ENCODE measurements at regions not wholly inside any gene's neighbourhood (a gene's known extent, or its start where the extent isn't known, plus 50 kb on each side); places are given as distances from the start of the nearest gene placed in this dataset.

- Mint-ChIP-seq H3K27me3 (no peaks in the 10 kb centered on the region), H3K4me1 (ENCODE audit: low read depth) (no peaks in the 10 kb centered on the region), H3K36me3 (ENCODE audit: insufficient read depth) (no peaks in the 10 kb centered on the region), H3K4me3 (ENCODE audit: low read depth) (no peak overlapping the region), H3K27ac (no peak overlapping the region), H3K9me3 (ENCODE audit: low read depth) (no peaks in the 10 kb centered on the region)
- DNase-seq (ENCODE audit: low spot score, unreplicated experiment): no peak
- TF ChIP-seq, protein P1, sequence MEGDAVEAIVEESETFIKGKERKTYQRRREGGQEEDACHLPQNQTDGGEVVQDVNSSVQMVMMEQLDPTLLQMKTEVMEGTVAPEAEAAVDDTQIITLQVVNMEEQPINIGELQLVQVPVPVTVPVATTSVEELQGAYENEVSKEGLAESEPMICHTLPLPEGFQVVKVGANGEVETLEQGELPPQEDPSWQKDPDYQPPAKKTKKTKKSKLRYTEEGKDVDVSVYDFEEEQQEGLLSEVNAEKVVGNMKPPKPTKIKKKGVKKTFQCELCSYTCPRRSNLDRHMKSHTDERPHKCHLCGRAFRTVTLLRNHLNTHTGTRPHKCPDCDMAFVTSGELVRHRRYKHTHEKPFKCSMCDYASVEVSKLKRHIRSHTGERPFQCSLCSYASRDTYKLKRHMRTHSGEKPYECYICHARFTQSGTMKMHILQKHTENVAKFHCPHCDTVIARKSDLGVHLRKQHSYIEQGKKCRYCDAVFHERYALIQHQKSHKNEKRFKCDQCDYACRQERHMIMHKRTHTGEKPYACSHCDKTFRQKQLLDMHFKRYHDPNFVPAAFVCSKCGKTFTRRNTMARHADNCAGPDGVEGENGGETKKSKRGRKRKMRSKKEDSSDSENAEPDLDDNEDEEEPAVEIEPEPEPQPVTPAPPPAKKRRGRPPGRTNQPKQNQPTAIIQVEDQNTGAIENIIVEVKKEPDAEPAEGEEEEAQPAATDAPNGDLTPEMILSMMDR (IDR thresholded peaks at IDR 0.05; ENCODE audit: unreplicated experiment): no peak
Observed at GRCh38 chr1:106969731-106970130, 86.7 kb upstream of the PRMT6 start.

- H3K27me3 Mint-ChIP-seq: no peaks in the 10 kb centered on the region
- H3K4me1 Mint-ChIP-seq (ENCODE audit: low read depth): no peaks in the 10 kb centered on the region
- no peak overlapping the region for H3K4me3 Mint-ChIP-seq (ENCODE audit: low read depth)
- no peak for DNase-seq (ENCODE audit: low spot score, unreplicated experiment)
- no peak overlapping the region for H3K27ac Mint-ChIP-seq
- TF ChIP-seq, protein P1 (IDR thresholded peaks at IDR 0.05; ENCODE audit: unreplicated experiment): no peak
- no peaks in the 10 kb centered on the region for H3K36me3 Mint-ChIP-seq (ENCODE audit: insufficient read depth)
- H3K9me3 Mint-ChIP-seq (ENCODE audit: low read depth): no peaks in the 10 kb centered on the region
Observed at GRCh38 chr1:106972074-106972473, 84.4 kb upstream of the PRMT6 start.

DNA sequence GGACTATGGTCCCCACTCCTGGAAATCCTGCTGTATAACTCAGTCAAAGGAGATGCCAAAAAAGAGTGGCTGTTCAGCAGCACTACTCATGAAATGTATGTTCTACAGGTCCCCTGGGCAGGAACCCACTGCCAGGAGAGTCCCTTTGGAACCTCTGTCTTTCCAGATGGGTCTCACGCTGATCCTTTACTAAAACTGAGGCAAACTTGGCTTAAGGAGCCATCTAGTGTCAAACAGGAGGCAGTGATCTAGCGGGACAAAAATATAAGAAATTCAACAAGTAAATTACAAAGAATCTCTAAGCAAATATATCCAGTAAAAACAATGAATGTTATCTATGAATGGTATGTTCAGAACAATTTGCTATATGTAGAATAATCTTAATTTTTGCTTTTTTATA lies 80.5 kb upstream of the PRMT6 start:
- TF ChIP-seq, protein P1 (IDR thresholded peaks at IDR 0.05; ENCODE audit: unreplicated experiment): peak; percentile 29
- H3K4me3 Mint-ChIP-seq (ENCODE audit: low read depth): no peak overlapping the region
- H3K9me3 Mint-ChIP-seq (ENCODE audit: low read depth): no peaks in the 10 kb centered on the region
- DNase-seq (ENCODE audit: low spot score, unreplicated experiment): no peak
- no peaks in the 10 kb centered on the region for H3K27me3 Mint-ChIP-seq
- H3K4me1 Mint-ChIP-seq (ENCODE audit: low read depth): no peaks in the 10 kb centered on the region
- H3K36me3 Mint-ChIP-seq (ENCODE audit: insufficient read depth): no peaks in the 10 kb centered on the region
- H3K27ac Mint-ChIP-seq: no peak overlapping the region

GRCh38 chr1:106978477-106979322 lies 77.8 kb upstream of the PRMT6 start:
- DNase-seq (ENCODE audit: low spot score, unreplicated experiment): no peak
- Mint-ChIP-seq H3K4me1 (ENCODE audit: low read depth) (no peaks in the 10 kb centered on the region), H3K27me3 (no peaks in the 10 kb centered on the region), H3K27ac (no peak overlapping the region), H3K9me3 (ENCODE audit: low read depth) (no peaks in the 10 kb centered on the region), H3K4me3 (ENCODE audit: low read depth) (no peak overlapping the region), H3K36me3 (ENCODE audit: insufficient read depth) (no peaks in the 10 kb centered on the region)
- TF ChIP-seq, protein P1 (IDR thresholded peaks at IDR 0.05; ENCODE audit: unreplicated experiment): no peak

- Mint-ChIP-seq H3K27me3 (no peaks in the 10 kb centered on the region), H3K27ac (no peak overlapping the region), H3K4me3 (ENCODE audit: low read depth) (no peak overlapping the region), H3K4me1 (ENCODE audit: low read depth) (no peaks in the 10 kb centered on the region), H3K9me3 (ENCODE audit: low read depth) (no peaks in the 10 kb centered on the region), H3K36me3 (ENCODE audit: insufficient read depth) (no peaks in the 10 kb centered on the region)
- TF ChIP-seq, protein P1 (IDR thresholded peaks at IDR 0.05; ENCODE audit: unreplicated experiment): no peak
- DNase-seq (ENCODE audit: low spot score, unreplicated experiment): no peak
Observed at GRCh38 chr1:106979371-106979770, 77.1 kb upstream of the PRMT6 start.

Measured in progenitor cell of endocrine pancreas (in vitro differentiated cells).